ENCODE measurements at regions not wholly inside any gene's neighbourhood (a gene's known extent, or its start where the extent isn't known, plus 50 kb on each side); places are given as distances from the start of the nearest gene placed in this dataset.

- DNase-seq (ENCODE audit: low read depth) = no peak
- H3K4me3 ChIP-seq (ENCODE audit: low read depth, low read length) = no peak overlapping the region
- H3K36me3 ChIP-seq (ENCODE audit: control insufficient read depth, insufficient read depth, low read length) = no peaks in the 10 kb centered on the region
- H3K27me3 ChIP-seq (ENCODE audit: control insufficient read depth, insufficient read depth, low read length) = no peaks in the 10 kb centered on the region
- no peak for TF ChIP-seq CTCF (IDR thresholded peaks at IDR 0.05; ENCODE audit: insufficient read depth, low read length, poor library complexity, severe bottlenecking)
These were observed 299.4 kb downstream of the LPIN1 start for GRCh38 chr2:12045864-12046291.

- no peak for DNase-seq (ENCODE audit: low read depth)
- Histone ChIP-seq H3K27me3 (ENCODE audit: control insufficient read depth, insufficient read depth, low read length) (no peaks in the 10 kb centered on the region), H3K4me3 (ENCODE audit: low read depth, low read length) (no peak overlapping the region), H3K36me3 (ENCODE audit: control insufficient read depth, insufficient read depth, low read length) (no peaks in the 10 kb centered on the region)
- TF ChIP-seq CTCF (IDR thresholded peaks at IDR 0.05; ENCODE audit: insufficient read depth, low read length, poor library complexity, severe bottlenecking) = no peak
These were observed 300.2 kb downstream of the LPIN1 start for GRCh38 chr2:12046641-12047040.

- DNase-seq (ENCODE audit: low read depth) = no peak
- no peak for TF ChIP-seq CTCF (IDR thresholded peaks at IDR 0.05; ENCODE audit: insufficient read depth, low read length, poor library complexity, severe bottlenecking)
- H3K27me3 ChIP-seq (ENCODE audit: control insufficient read depth, insufficient read depth, low read length) = no peaks in the 10 kb centered on the region
- no peaks in the 10 kb centered on the region for H3K36me3 ChIP-seq (ENCODE audit: control insufficient read depth, insufficient read depth, low read length)
- no peak overlapping the region for H3K4me3 ChIP-seq (ENCODE audit: low read depth, low read length)
These were observed 301.3 kb downstream of the LPIN1 start for GRCh38 chr2:12047761-12048160.

- TF ChIP-seq CTCF (IDR thresholded peaks at IDR 0.05; ENCODE audit: insufficient read depth, low read length, poor library complexity, severe bottlenecking) = no peak
- H3K4me3 ChIP-seq (ENCODE audit: low read depth, low read length) = no peak overlapping the region
- H3K36me3 ChIP-seq (ENCODE audit: control insufficient read depth, insufficient read depth, low read length) = no peaks in the 10 kb centered on the region
- H3K27me3 ChIP-seq (ENCODE audit: control insufficient read depth, insufficient read depth, low read length) = no peaks in the 10 kb centered on the region
- DNase-seq (ENCODE audit: low read depth) = no peak
These were observed 302.1 kb downstream of the LPIN1 start for GRCh38 chr2:12048550-12048949.

- Histone ChIP-seq H3K36me3 (ENCODE audit: control insufficient read depth, insufficient read depth, low read length) (no peaks in the 10 kb centered on the region), H3K4me3 (ENCODE audit: low read depth, low read length) (no peak overlapping the region), H3K27me3 (ENCODE audit: control insufficient read depth, insufficient read depth, low read length) (no peaks in the 10 kb centered on the region)
- DNase-seq (ENCODE audit: low read depth) = no peak
- no peak for TF ChIP-seq CTCF (IDR thresholded peaks at IDR 0.05; ENCODE audit: insufficient read depth, low read length, poor library complexity, severe bottlenecking)
These were observed 304.0 kb downstream of the LPIN1 start for GRCh38 chr2:12050396-12050795.

- no peak for TF ChIP-seq CTCF (IDR thresholded peaks at IDR 0.05; ENCODE audit: insufficient read depth, low read length, poor library complexity, severe bottlenecking)
These were observed 305.4 kb downstream of the LPIN1 start for GRCh38 chr2:12051831-12052230.

More at GRCh38 chr2:12051831-12052230, 305.4 kb downstream of the LPIN1 start:
- no peak overlapping the region for H3K4me3 ChIP-seq (ENCODE audit: low read depth, low read length)
- H3K27me3 ChIP-seq (ENCODE audit: control insufficient read depth, insufficient read depth, low read length) = no peaks in the 10 kb centered on the region
- no peaks in the 10 kb centered on the region for H3K36me3 ChIP-seq (ENCODE audit: control insufficient read depth, insufficient read depth, low read length)
- DNase-seq (ENCODE audit: low read depth) = no peak
